HG03520 (cell line): ENCODE measurements at regions not wholly inside any gene's neighbourhood (a gene's known extent, or its start where the extent isn't known, plus 50 kb on each side); places are given as distances from the start of the nearest gene placed in this dataset.

Experiments
- ATAC-seq: cut with Tn5 transposase; IDR thresholded peaks from one replicate; pipeline ENCODE4 v1.9.1; 2021; ENCODE audit warnings: mild to moderate bottlenecking, moderate library complexity; ENCODE audit not compliant: unreplicated experiment

- no peak for ATAC-seq
Measured at GRCh38 chr2:81583311-81584108, 1279.0 kb upstream of the LRRTM1 start.

- ATAC-seq: no peak
Measured at GRCh38 chr2:81576713-81577112, 1272.2 kb upstream of the LRRTM1 start.

GRCh38 chr2:81551040-81551634 lies 1246.6 kb upstream of the LRRTM1 start:
- ATAC-seq: no peak

GRCh38 chr2:81550277-81550676 lies 1245.7 kb upstream of the LRRTM1 start:
- ATAC-seq: no peak

GRCh38 chr2:81549646-81550045 lies 1245.1 kb upstream of the LRRTM1 start:
- ATAC-seq: no peak

GRCh38 chr2:81545626-81546025 lies 1241.1 kb upstream of the LRRTM1 start:
- ATAC-seq: no peak

- no peak for ATAC-seq
Measured at GRCh38 chr2:81542119-81542518, 1237.6 kb upstream of the LRRTM1 start.

GRCh38 chr2:81529944-81530343 lies 1225.4 kb upstream of the LRRTM1 start:
- ATAC-seq: no peak

GRCh38 chr2:81528852-81529480 lies 1224.4 kb upstream of the LRRTM1 start:
- ATAC-seq: no peak

GRCh38 chr2:81523344-81523743 lies 1218.8 kb upstream of the LRRTM1 start:
- no peak for ATAC-seq

GRCh38 chr2:81513328-81513727 lies 1208.8 kb upstream of the LRRTM1 start:
- ATAC-seq: no peak

GRCh38 chr2:81505586-81505985 lies 1201.0 kb upstream of the LRRTM1 start:
- no peak for ATAC-seq

GRCh38 chr2:81495556-81495955 lies 1191.0 kb upstream of the LRRTM1 start:
- ATAC-seq: no peak

GRCh38 chr2:81483254-81483653 lies 1178.7 kb upstream of the LRRTM1 start:
- ATAC-seq: no peak

- ATAC-seq: no peak
Measured at GRCh38 chr2:81481994-81482368, 1177.4 kb upstream of the LRRTM1 start.

GRCh38 chr2:81481242-81481993 lies 1176.9 kb upstream of the LRRTM1 start:
- ATAC-seq: no peak

GRCh38 chr2:81467096-81467495 lies 1162.5 kb upstream of the LRRTM1 start:
- ATAC-seq: no peak

GRCh38 chr2:81462420-81462819 lies 1157.9 kb upstream of the LRRTM1 start:
- ATAC-seq: no peak

GRCh38 chr2:81445176-81445575 lies 1140.6 kb upstream of the LRRTM1 start:
- no peak for ATAC-seq

- no peak for ATAC-seq
Measured at GRCh38 chr2:81437456-81438000, 1133.0 kb upstream of the LRRTM1 start.

- ATAC-seq: no peak
Measured at GRCh38 chr2:81436256-81436655, 1131.7 kb upstream of the LRRTM1 start.
